ENCODE measurements at regions not wholly inside any gene's neighbourhood (a gene's known extent, or its start where the extent isn't known, plus 50 kb on each side); places are given as distances from the start of the nearest gene placed in this dataset.
A peak's percentile ranks its signal among the peaks of the same experiment; 100 is the strongest.

GRCh38 chr2:121086450-121086849, 198.6 kb downstream of the TFCP2L1 start:
- DNase-seq: no peak

- no peak for DNase-seq
Measured at GRCh38 chr2:121087117-121087516, 197.9 kb downstream of the TFCP2L1 start.

- peak; percentile 47 for DNase-seq
Measured at GRCh38 chr2:121088251-121089165, 196.5 kb downstream of the TFCP2L1 start.

- DNase-seq: no peak
Measured at GRCh38 chr2:121089166-121089510, 195.9 kb downstream of the TFCP2L1 start.

GRCh38 chr2:121090088-121090715, 194.8 kb downstream of the TFCP2L1 start:
- no peak for DNase-seq

GRCh38 chr2:121092095-121092494, 192.9 kb downstream of the TFCP2L1 start:
- no peak for DNase-seq

- peak; percentile 26 for DNase-seq
Measured at GRCh38 chr2:121093692-121094091, 191.3 kb downstream of the TFCP2L1 start.

GRCh38 chr2:121094101-121094500, 190.9 kb downstream of the TFCP2L1 start:
- peak; percentile 37 for DNase-seq

GRCh38 chr2:121094845-121095244, 190.2 kb downstream of the TFCP2L1 start:
- DNase-seq: no peak

- peak; percentile 31 for DNase-seq
Measured at GRCh38 chr2:121095257-121096080, 189.5 kb downstream of the TFCP2L1 start.

- DNase-seq: no peak
Measured at GRCh38 chr2:121096611-121097010, 188.4 kb downstream of the TFCP2L1 start.

- DNase-seq: no peak
Measured at GRCh38 chr2:121098556-121098955, 186.4 kb downstream of the TFCP2L1 start.

GRCh38 chr2:121099329-121100290, 185.4 kb downstream of the TFCP2L1 start:
- no peak for DNase-seq

GRCh38 chr2:121101093-121101715, 183.8 kb downstream of the TFCP2L1 start:
- DNase-seq: no peak

GRCh38 chr2:121102941-121103340, 182.1 kb downstream of the TFCP2L1 start:
- no peak for DNase-seq

GRCh38 chr2:121103960-121104359, 181.0 kb downstream of the TFCP2L1 start:
- no peak for DNase-seq

GRCh38 chr2:121104721-121105141, 180.3 kb downstream of the TFCP2L1 start:
- DNase-seq: no peak

- no peak for DNase-seq
Measured at GRCh38 chr2:121110924-121111323, 174.1 kb downstream of the TFCP2L1 start.

GRCh38 chr2:121118951-121119350, 166.1 kb downstream of the TFCP2L1 start:
- DNase-seq: no peak

GRCh38 chr2:121120411-121120810, 164.6 kb downstream of the TFCP2L1 start:
- no peak for DNase-seq

GRCh38 chr2:121120991-121121390, 164.0 kb downstream of the TFCP2L1 start:
- no peak for DNase-seq

- DNase-seq: no peak
Measured at GRCh38 chr2:121121661-121122060, 163.3 kb downstream of the TFCP2L1 start.
